Gastrocnemius medialis (tissue), 4 donors: ENCODE measurements at regions not wholly inside any gene's neighbourhood (a gene's known extent, or its start where the extent isn't known, plus 50 kb on each side); places are given as distances from the start of the nearest gene placed in this dataset.

Experiments used
- ATAC-seq, 2 donors: fragments of 150-250 bp; one replicate each; pipeline ENCODE4 v1.9.1; 2016
- DNase-seq, 2 donors: peaks; one replicate each; pipeline ENCODE4 v3.0.0-alpha.2; 2019
- H3K27ac ChIP-seq, 4 donors: fragments of 200-600 bp; sonication (generic); 1 replicate in 1 of 4; 2 replicates in 3 of 4; pipeline ENCODE4 v1.5.1; 2016 to 2018; ENCODE audit warnings: mild to moderate bottlenecking in 2 of 4, moderate library complexity in 1 of 4
- H3K27me3 ChIP-seq, 3 donors: fragments of 200-600 bp; sonication (generic) in 2 of 3; 1 replicate in 1 of 3; 2 replicates in 2 of 3; pipeline versions ENCODE4 v1.5.1 to v1.6.0; 2016 to 2019; ENCODE audit warnings: mild to moderate bottlenecking in 1 of 3, moderate library complexity in 1 of 3
- H3K36me3 ChIP-seq, 2 donors: fragments of 200-600 bp; sonication (generic) in 1 of 2; one replicate each; pipeline ENCODE4 v1.5.1; 2017 to 2018
- H3K4me1 ChIP-seq, 2 donors: fragments of 200-600 bp; sonication (generic) in 1 of 2; one replicate each; pipeline ENCODE4 v1.5.1; 2016 to 2017; ENCODE audit warnings: mild to moderate bottlenecking in 2 of 2
- H3K4me3 ChIP-seq, 4 donors: fragments of 200-600 bp; sonication (generic) in 3 of 4; 1 replicate in 1 of 4; 2 replicates in 3 of 4; pipeline ENCODE4 v1.5.1; 2016 to 2019; ENCODE audit warnings: mild to moderate bottlenecking in 2 of 4
- H3K9me3 ChIP-seq, 3 donors: fragments of 200-600 bp; sonication (generic) in 2 of 3; 1 replicate in 1 of 3; 2 replicates in 2 of 3; pipeline ENCODE4 v1.5.1; 2016 to 2019
- POLR2A ChIP-seq, 2 donors: fragments of 450-650 bp; IDR thresholded peaks; one replicate each; pipeline ENCODE4 v1.6.1; 2017; ENCODE audit warnings: antibody characterized with exemption in 2 of 2, mild to moderate bottlenecking in 2 of 2, moderate library complexity in 2 of 2
- in situ Hi-C, 4 donors: fragments of 200-750 bp; cut with MboI; loops; one replicate each; pipeline versions ENCODE4 v1.15.0 to v1.8.0; 2017; ENCODE audit warnings: low sequenced_read_pairs in 4 of 4
- intact Hi-C: fragments of 100-400 bp; cut with DNase I; formaldehyde crosslinking; loops from one replicate; pipeline ENCODE4 v1.15.1; 2023; ENCODE audit warnings: low total_unique reads
- TF ChIP-seq, protein P1 (sequence below), 5 experiments: fragments of 450-650 bp in 3 of 5; fragments of 200-600 bp in 2 of 5; sonication (generic) in 2 of 5; IDR thresholded peaks in 4 of 5; conservative IDR thresholded peaks in 1 of 5; 1 replicate in 4 of 5; 2 replicates in 1 of 5; pipeline ENCODE4 v1.5.1; 2016 to 2019; ENCODE audit warnings: antibody characterized with exemption in 5 of 5, mild to moderate bottlenecking in 3 of 5, moderate library complexity in 3 of 5

DNA sequence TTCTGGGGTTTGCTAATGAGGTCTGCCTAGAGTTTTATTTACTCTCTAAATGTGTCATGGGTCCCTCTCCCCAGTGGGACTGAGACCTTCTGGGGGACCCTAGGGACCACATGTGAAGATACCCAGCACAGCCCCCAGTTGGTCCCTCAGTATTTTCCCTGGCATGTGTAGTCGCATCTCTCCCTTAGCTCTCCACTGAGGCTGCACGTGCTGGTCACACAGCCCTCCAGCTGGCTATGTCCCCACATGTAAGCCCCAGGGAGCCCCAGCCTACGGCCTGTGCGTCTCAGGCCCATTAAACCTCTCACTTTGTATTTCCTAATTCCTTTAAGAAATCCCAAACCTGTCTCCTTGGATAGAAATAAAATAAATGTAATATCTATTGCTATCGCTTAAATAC lies 189.6 kb upstream of the TSHZ3 start:
- in situ Hi-C loops = loop anchor here in 1 of 4 donors (25.0 kb wide), 1 partner anchor 852 kb away; no protein-coding TSS in a partner anchor
- intact Hi-C loops = no loop called here
- no peak for TF ChIP-seq POLR2A (IDR thresholded peaks at IDR 0.05)
- TF ChIP-seq, protein P1, sequence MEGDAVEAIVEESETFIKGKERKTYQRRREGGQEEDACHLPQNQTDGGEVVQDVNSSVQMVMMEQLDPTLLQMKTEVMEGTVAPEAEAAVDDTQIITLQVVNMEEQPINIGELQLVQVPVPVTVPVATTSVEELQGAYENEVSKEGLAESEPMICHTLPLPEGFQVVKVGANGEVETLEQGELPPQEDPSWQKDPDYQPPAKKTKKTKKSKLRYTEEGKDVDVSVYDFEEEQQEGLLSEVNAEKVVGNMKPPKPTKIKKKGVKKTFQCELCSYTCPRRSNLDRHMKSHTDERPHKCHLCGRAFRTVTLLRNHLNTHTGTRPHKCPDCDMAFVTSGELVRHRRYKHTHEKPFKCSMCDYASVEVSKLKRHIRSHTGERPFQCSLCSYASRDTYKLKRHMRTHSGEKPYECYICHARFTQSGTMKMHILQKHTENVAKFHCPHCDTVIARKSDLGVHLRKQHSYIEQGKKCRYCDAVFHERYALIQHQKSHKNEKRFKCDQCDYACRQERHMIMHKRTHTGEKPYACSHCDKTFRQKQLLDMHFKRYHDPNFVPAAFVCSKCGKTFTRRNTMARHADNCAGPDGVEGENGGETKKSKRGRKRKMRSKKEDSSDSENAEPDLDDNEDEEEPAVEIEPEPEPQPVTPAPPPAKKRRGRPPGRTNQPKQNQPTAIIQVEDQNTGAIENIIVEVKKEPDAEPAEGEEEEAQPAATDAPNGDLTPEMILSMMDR (IDR thresholded peaks at IDR 0.05 in 4 of 5, conservative IDR thresholded peaks at IDR 0.05 in 1 of 5) = no peak

DNA sequence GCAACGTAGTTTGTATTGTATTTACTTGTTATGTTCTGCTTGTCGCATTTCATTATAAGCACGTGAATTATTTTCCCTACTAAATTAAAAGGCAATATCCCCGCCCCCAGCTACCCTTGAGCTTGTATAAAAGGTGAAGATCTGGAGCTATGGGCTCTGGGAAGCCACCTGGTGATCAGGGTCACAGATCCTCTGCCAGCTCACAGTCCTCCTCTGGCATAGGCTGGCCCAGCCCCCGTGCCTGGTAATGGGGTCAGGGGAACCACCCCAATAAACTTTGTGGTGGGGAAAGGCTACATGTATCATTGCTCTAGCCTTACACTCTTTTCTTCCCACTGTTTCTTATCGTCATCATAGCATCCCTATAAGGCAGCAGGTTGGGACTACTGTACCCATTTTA lies 190.2 kb upstream of the TSHZ3 start:
- no peak overlapping the region for H3K4me3 ChIP-seq
- H3K9me3 ChIP-seq = no peaks in the 10 kb centered on the region
- intact Hi-C loops = no loop called here
- DNase-seq (no peak), ATAC-seq (no peak)
- no peak overlapping the region for H3K27ac ChIP-seq
- in situ Hi-C loops = loop anchor here in 1 of 4 donors (25.0 kb wide), 1 partner anchor 852 kb away; no protein-coding TSS in a partner anchor
- H3K27me3 ChIP-seq = no peaks in the 10 kb centered on the region
- H3K36me3 ChIP-seq = no peaks in the 10 kb centered on the region
- H3K4me1 ChIP-seq = no peaks in the 10 kb centered on the region
- TF ChIP-seq, protein P1 (IDR thresholded peaks at IDR 0.05 in 4 of 5, conservative IDR thresholded peaks at IDR 0.05 in 1 of 5) = no peak
- no peak for TF ChIP-seq POLR2A (IDR thresholded peaks at IDR 0.05)

More for the DNA sequence above, 189.6 kb upstream of the TSHZ3 start:
- Histone ChIP-seq H3K27ac (no peak overlapping the region), H3K27me3 (no peaks in the 10 kb centered on the region), H3K4me3 (no peak overlapping the region), H3K36me3 (no peaks in the 10 kb centered on the region), H3K9me3 (no peaks in the 10 kb centered on the region), H3K4me1 (no peaks in the 10 kb centered on the region)
- ATAC-seq (no peak), DNase-seq (no peak)

DNA sequence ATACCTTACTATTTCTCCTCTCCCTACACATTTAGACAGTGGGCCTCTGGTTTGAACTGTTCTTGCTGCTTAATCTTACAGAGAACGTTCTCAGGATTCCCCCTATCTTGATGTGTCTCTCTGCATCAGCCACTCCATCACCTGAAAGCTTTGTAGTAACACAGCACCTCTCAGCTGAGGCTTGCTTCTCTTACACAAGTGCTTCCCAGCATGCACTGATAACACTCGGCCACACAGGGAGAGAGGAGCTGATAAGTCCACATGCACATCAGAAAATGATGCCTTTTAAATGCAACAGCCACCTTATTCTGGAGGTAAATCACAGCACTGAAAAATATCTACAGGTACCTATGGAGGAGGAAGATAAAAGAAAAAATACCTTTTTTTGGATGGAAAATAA lies 192.2 kb upstream of the TSHZ3 start:
- no peak for ATAC-seq
- intact Hi-C loops = loop anchor here (10.0 kb wide), 1 partner anchor 857 kb away; no protein-coding TSS in a partner anchor
- no peak for DNase-seq

DNA sequence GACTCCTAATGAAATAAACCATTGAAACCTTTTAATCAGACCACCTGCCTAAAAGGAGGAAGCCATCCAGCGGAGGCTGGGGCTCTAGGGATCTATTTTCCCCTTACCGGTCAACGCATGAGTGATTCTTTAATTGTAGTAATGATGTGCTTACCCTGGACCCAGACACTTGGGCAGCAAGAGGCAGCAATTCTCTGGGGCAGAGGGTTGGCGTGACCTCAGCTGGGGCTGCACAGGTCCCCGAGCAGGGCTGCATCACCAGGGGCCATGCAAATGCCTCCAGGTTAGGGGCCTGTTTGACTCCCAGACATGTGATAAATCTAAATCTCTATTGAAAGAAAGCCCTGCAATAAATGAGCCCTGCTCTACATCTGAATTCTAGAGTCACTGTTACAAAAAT lies 194.2 kb upstream of the TSHZ3 start:
- intact Hi-C loops (loop anchor here (10.0 kb wide), 1 partner anchor 859 kb away; no protein-coding TSS in a partner anchor), in situ Hi-C loops (loop anchor here in 1 of 4 donors (25.0 kb wide), 1 partner anchor 856 kb away; no protein-coding TSS in a partner anchor)
- no peak for DNase-seq
- Histone ChIP-seq H3K36me3 (no peaks in the 10 kb centered on the region), H3K27me3 (no peaks in the 10 kb centered on the region), H3K9me3 (no peaks in the 10 kb centered on the region), H3K27ac (no peak overlapping the region), H3K4me1 (no peaks in the 10 kb centered on the region), H3K4me3 (no peak overlapping the region)
- TF ChIP-seq, protein P1 (IDR thresholded peaks at IDR 0.05 in 4 of 5, conservative IDR thresholded peaks at IDR 0.05 in 1 of 5) = no peak
- no peak for TF ChIP-seq POLR2A (IDR thresholded peaks at IDR 0.05)
- ATAC-seq = no peak

More for the DNA sequence above, 192.2 kb upstream of the TSHZ3 start:
- Histone ChIP-seq H3K36me3 (no peaks in the 10 kb centered on the region), H3K4me1 (no peaks in the 10 kb centered on the region), H3K4me3 (no peak overlapping the region), H3K27me3 (no peaks in the 10 kb centered on the region), H3K27ac (no peak overlapping the region), H3K9me3 (no peaks in the 10 kb centered on the region)
- in situ Hi-C loops = loop anchor here in 1 of 4 donors (25.0 kb wide), 1 partner anchor 854 kb away; no protein-coding TSS in a partner anchor
- no peak for TF ChIP-seq POLR2A (IDR thresholded peaks at IDR 0.05)
- TF ChIP-seq, protein P1 (IDR thresholded peaks at IDR 0.05 in 4 of 5, conservative IDR thresholded peaks at IDR 0.05 in 1 of 5) = no peak
